K562 (cell line): ENCODE measurements at regions not wholly inside any gene's neighbourhood (a gene's known extent, or its start where the extent isn't known, plus 50 kb on each side); places are given as distances from the start of the nearest gene placed in this dataset.

Experiments
- ATAC-seq: fragments of 200-7000 bp; cut with Tn5 transposase; 3 replicates; pipeline ENCODE4 v1.9.1; 2020; ENCODE audit warnings: moderate library complexity
- BruUV-seq: library from RNA; stranded (reverse); fragments of 400-500 nt; replicated peaks from 2 replicates; lab custom pipeline; 2021; lab: Mats Ljungman, UMichigan
- CTCF ChIA-PET: fragments of 300-600 bp; formaldehyde crosslinking; extraction: SDS; loops from one replicate; lab custom pipeline; 2021; ENCODE audit warnings: low intra/inter-chr PET ratio; lab: Yijun Ruan, JAX
- POLR2A ChIA-PET: fragments of 300-600, 350-650 bp; sonication (Branson Sonifier 250); formaldehyde crosslinking; extraction: SDS; loops from one replicate; lab custom pipeline; 2021; ENCODE audit warnings: antibody characterized with exemption, inconsistent platforms; lab: Yijun Ruan, JAX
- DNase-seq, 4 experiments: peaks; one replicate each; pipeline versions ENCODE4 v3.0.0 to v3.0.0-alpha.2; 2011 to 2018; ENCODE audit warnings: low spot score in 3 of 4, mixed read lengths in 3 of 4; ENCODE audit errors: extremely low read depth in 1 of 4
- FAIRE-seq: peaks from 2 replicates; lab custom pipeline; 2011; peaks lifted over from hg19 to GRCh38; lab: Jason Lieb, UNC
- H2AFZ ChIP-seq: 2 replicates; pipeline ENCODE4 v1.6.0; 2011; ENCODE audit warnings: low read depth, low read length, control low read depth, inconsistent platforms
- H3K27ac ChIP-seq: fragments of 200-600 bp; 3 replicates; pipeline ENCODE4 v1.8.0; 2011; ENCODE audit warnings: low read depth, mild to moderate bottlenecking, control low read depth, inconsistent platforms, low read length, moderate library complexity, mixed read lengths; ENCODE audit errors: extremely low read depth
- H3K27me3 ChIP-seq, 2 experiments: fragments of 300-600 bp in 1 of 2; 2 replicates in 1 of 2; 3 replicates in 1 of 2; pipeline versions ENCODE4 v1.6.0 to v1.8.0; 2011; ENCODE audit warnings: inconsistent platforms in 2 of 2, low read length in 2 of 2, mild to moderate bottlenecking in 1 of 2, mixed read lengths in 1 of 2, moderate library complexity in 1 of 2; ENCODE audit not compliant: control insufficient read depth in 2 of 2, insufficient read depth in 2 of 2
- H3K36me3 ChIP-seq: fragments of 300-600 bp; 3 replicates; pipeline ENCODE4 v1.8.0; 2011; ENCODE audit warnings: mild to moderate bottlenecking, low read length, inconsistent platforms; ENCODE audit not compliant: control insufficient read depth, insufficient read depth
- H3K4me1 ChIP-seq, 2 experiments: fragments of 200-600 bp in 1 of 2; replicated peaks in 1 of 2; 2 replicates in 1 of 2; 3 replicates in 1 of 2; pipeline versions ENCODE4 v1.5.1 to v1.8.0; 2011; ENCODE audit warnings: inconsistent platforms in 2 of 2, low read length in 2 of 2, mild to moderate bottlenecking in 1 of 2, mixed read lengths in 1 of 2, moderate library complexity in 1 of 2; ENCODE audit not compliant: control insufficient read depth in 2 of 2, insufficient read depth in 2 of 2
- H3K4me2 ChIP-seq: 2 replicates; pipeline ENCODE4 v1.6.1; 2011; ENCODE audit warnings: low read length, control low read depth, inconsistent platforms, mixed read lengths; ENCODE audit not compliant: insufficient read depth
- H3K4me3 ChIP-seq: fragments of 200-600 bp; sonication (generic), shearing (Covaris generic); 2 replicates; pipeline ENCODE4 v1.5.1; 2016; ENCODE audit warnings: control low read depth, inconsistent platforms
- H3K79me2 ChIP-seq: fragments of 200-600 bp; 3 replicates; pipeline ENCODE4 v1.8.0; 2011; ENCODE audit warnings: low read length, inconsistent platforms; ENCODE audit not compliant: control insufficient read depth, insufficient read depth
- H3K9ac ChIP-seq, 2 experiments: 2 replicates each; pipeline versions ENCODE4 v1.6.0 to v1.6.1; 2011; ENCODE audit warnings: low read depth in 2 of 2, low read length in 2 of 2, control low read depth in 1 of 2, inconsistent platforms in 1 of 2, mild to moderate bottlenecking in 1 of 2, mixed read lengths in 1 of 2; ENCODE audit not compliant: insufficient read depth in 1 of 2
- H3K9me1 ChIP-seq: one replicate; pipeline ENCODE4 v1.6.0; 2011; ENCODE audit warnings: inconsistent platforms, mild to moderate bottlenecking, low read length, moderate library complexity; ENCODE audit not compliant: control insufficient read depth, insufficient read depth
- H3K9me3 ChIP-seq: replicated peaks from 2 replicates; pipeline ENCODE4 v1.5.1; 2011; ENCODE audit warnings: low read depth, low read length, inconsistent platforms; ENCODE audit not compliant: control insufficient read depth, insufficient read depth
- H4K20me1 ChIP-seq: replicated peaks from 2 replicates; pipeline ENCODE4 v1.6.1; 2011; ENCODE audit warnings: low read length, inconsistent platforms, mixed read lengths; ENCODE audit not compliant: control insufficient read depth, insufficient read depth
- ATF7 ChIP-seq: fragments of 450-650 bp; IDR thresholded peaks from 2 replicates; pipeline ENCODE4 v1.7.1; 2014; ENCODE audit warnings: mild to moderate bottlenecking, moderate library complexity
- FOSL1 ChIP-seq: fragments of 200-800 bp; sonication (Bioruptor generic); conservative IDR thresholded peaks from 2 replicates; pipeline ENCODE4 v1.6.1; 2016; ENCODE audit warnings: missing genetic modification characterization, missing compliant biosample characterization
- HNRNPH1 ChIP-seq: fragments of 200-400 bp; formaldehyde crosslinking; optimal IDR thresholded peaks from 2 replicates; pipeline ENCODE3; 2017; ENCODE audit warnings: low read depth, mild to moderate bottlenecking, low read length, moderate library complexity
- REST ChIP-seq, 2 experiments: fragments of 450-650 bp; formaldehyde crosslinking in 1 of 2; IDR thresholded peaks; 2 replicates each; pipeline versions ENCODE4 v1.4.0 to v1.6.1; 2014 to 2020; ENCODE audit warnings: mild to moderate bottlenecking in 2 of 2, borderline replicate concordance in 1 of 2, low read depth in 1 of 2
- RREB1 ChIP-seq: fragments of 250-450 bp; sonication (Bioruptor Pico); IDR thresholded peaks from 2 replicates; pipeline ENCODE4 v1.4.0; 2020
- SMAD1 ChIP-seq: fragments of 150-350 bp; IDR thresholded peaks from 2 replicates; pipeline ENCODE4 v1.6.1; 2014; ENCODE audit warnings: low read length, low read depth; ENCODE audit not compliant: partially characterized antibody
- ZKSCAN8 ChIP-seq: fragments of 200-800 bp; sonication (Bioruptor generic); IDR thresholded peaks from 2 replicates; pipeline ENCODE4 v1.6.1; 2016; ENCODE audit warnings: missing genetic modification characterization, missing compliant biosample characterization
- in situ Hi-C: fragments of 300-500 bp; cut with MboI; formaldehyde crosslinking; loops from 4 replicates; pipeline ENCODE4 v1.15.0; 2018; ENCODE audit warnings: inconsistent platforms, mixed read lengths
- intact Hi-C: fragments of 100-400 bp; cut with micrococcal nuclease; formaldehyde crosslinking; loops from 2 replicates; pipeline ENCODE4 v1.14.2; 2022

DNA sequence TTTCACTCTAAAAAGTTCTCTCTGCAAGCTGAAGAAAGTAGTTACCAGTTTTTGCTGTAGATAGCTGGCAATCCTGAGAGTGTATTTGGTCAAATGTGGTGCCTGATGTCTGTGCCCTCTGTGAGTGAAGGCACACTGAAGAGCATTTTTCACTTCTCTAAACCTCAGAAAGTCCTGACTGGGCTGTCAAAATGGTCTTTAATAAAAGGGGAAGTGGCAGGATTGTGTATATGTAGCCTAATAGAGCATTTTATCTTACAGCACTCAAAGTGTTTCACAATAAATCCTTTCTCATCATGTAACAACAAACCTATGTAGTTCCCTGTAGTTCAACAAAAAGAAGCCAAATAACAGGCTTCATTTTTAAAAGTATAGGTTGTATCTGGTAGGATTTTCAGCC lies 1552.3 kb upstream of the SLC39A10 start:
- H3K9ac ChIP-seq = no peak overlapping the region
- no TSS peak for BruUV-seq
- DNase-seq = no peak
- CTCF ChIA-PET = no interaction called here
- intact Hi-C loops (no loop called here), in situ Hi-C loops (no loop called here)
- no peaks in the 10 kb centered on the region for H3K4me1 ChIP-seq
- no peaks in the 10 kb centered on the region for H3K9me3 ChIP-seq
- no peak for ATAC-seq
- H4K20me1 ChIP-seq = no peaks in the 10 kb centered on the region
- no peaks in the 10 kb centered on the region for H3K27me3 ChIP-seq
- H3K9me1 ChIP-seq = no peaks in the 10 kb centered on the region
- no peaks in the 10 kb centered on the region for H3K36me3 ChIP-seq
- no peak overlapping the region for H3K4me2 ChIP-seq
- no peak overlapping the region for H3K4me3 ChIP-seq
- no peak for FAIRE-seq
- no peak overlapping the region for H2AFZ ChIP-seq
- H3K79me2 ChIP-seq = no peaks in the 10 kb centered on the region
- POLR2A ChIA-PET = no interaction called here
- H3K27ac ChIP-seq = no peak overlapping the region
- TF ChIP-seq HNRNPH1 (no peak), SMAD1 (no peak), FOSL1 (tag) (no peak), ZKSCAN8 (CRISPR knock-in tag) (no peak), REST (IDR thresholded peaks at IDR 0.05; ENCODE audit: borderline replicate concordance) (no peak), REST (CRISPR knock-in tag; IDR thresholded peaks at IDR 0.05; ENCODE audit: low read depth) (no peak), RREB1 (CRISPR knock-in tag) (no peak), ATF7 (no peak)
